Esophagus squamous epithelium (tissue), 5 donors: ENCODE measurements at regions not wholly inside any gene's neighbourhood (a gene's known extent, or its start where the extent isn't known, plus 50 kb on each side); places are given as distances from the start of the nearest gene placed in this dataset.

Source experiments
- DNase-seq: peaks from one replicate; lab custom pipeline; 2025; lab: John Stamatoyannopoulos, UW
- H3K27ac ChIP-seq, 4 donors: fragments of 200-600 bp; sonication (generic); one replicate each; pipeline ENCODE4 v1.5.1; 2016 to 2019; ENCODE audit warnings: mild to moderate bottlenecking in 1 of 4
- H3K27me3 ChIP-seq, 4 donors: fragments of 200-600 bp; sonication (generic); 1 replicate in 3 of 4; 2 replicates in 1 of 4; pipeline versions ENCODE4 v1.5.1 to v1.6.0; 2017 to 2021; ENCODE audit warnings: antibody characterized with exemption in 1 of 4
- H3K36me3 ChIP-seq, 3 donors: fragments of 200-600 bp; sonication (generic); one replicate each; pipeline ENCODE4 v1.5.1; 2016 to 2019
- H3K4me1 ChIP-seq, 3 donors: fragments of 200-600 bp; sonication (generic); one replicate each; pipeline ENCODE4 v1.5.1; 2017 to 2019
- H3K4me3 ChIP-seq, 4 donors: fragments of 200-600 bp; sonication (generic); 1 replicate in 3 of 4; 2 replicates in 1 of 4; pipeline ENCODE4 v1.5.1; 2016 to 2019; ENCODE audit warnings: mild to moderate bottlenecking in 2 of 4, moderate library complexity in 1 of 4
- H3K9me3 ChIP-seq, 3 donors: fragments of 200-600 bp; sonication (generic); one replicate each; pipeline ENCODE4 v1.5.1; 2016 to 2019
- CTCF ChIP-seq, 6 experiments: fragments of 450-650 bp in 4 of 6; fragments of 200-600 bp in 2 of 6; sonication (generic) in 2 of 6; IDR thresholded peaks; one replicate each; pipeline ENCODE4 v1.5.1; 2016 to 2019; ENCODE audit warnings: antibody characterized with exemption in 6 of 6, mild to moderate bottlenecking in 4 of 6, moderate library complexity in 4 of 6
- POLR2A ChIP-seq, 4 donors: fragments of 450-650 bp; IDR thresholded peaks; one replicate each; pipeline ENCODE4 v1.6.1; 2017; ENCODE audit warnings: antibody characterized with exemption in 4 of 4, mild to moderate bottlenecking in 4 of 4, moderate library complexity in 3 of 4
- WGBS, 2 donors: methylation state at CpG; one replicate each; pipeline ENCODE4 v1.1.5; 2018; 5-methylcytosine and 5-hydroxymethylcytosine counted together
- intact Hi-C: fragments of 100-400 bp; cut with DNase I; formaldehyde crosslinking; loops from one replicate; pipeline ENCODE4 v1.15.0; 2022
- donor health status: DM: yes; HTN: yes; CAD: no.

- Histone ChIP-seq H3K36me3 (no peaks in the 10 kb centered on the region), H3K27ac (no peak overlapping the region), H3K4me1 (no peaks in the 10 kb centered on the region), H3K9me3 (no peaks in the 10 kb centered on the region), H3K4me3 (no peak overlapping the region), H3K27me3 (no peaks in the 10 kb centered on the region)
- intact Hi-C loops = no loop called here
- no peak for DNase-seq
- TF ChIP-seq POLR2A (IDR thresholded peaks at IDR 0.05) = no peak
- no peak for TF ChIP-seq CTCF (IDR thresholded peaks at IDR 0.05)
Measured at GRCh38 chr2:126568734-126569133, 87.2 kb upstream of the GYPC start.

GRCh38 chr2:126571403-126571802, 84.6 kb upstream of the GYPC start:
- Histone ChIP-seq H3K4me1 (no peaks in the 10 kb centered on the region), H3K4me3 (no peak overlapping the region), H3K27me3 (no peaks in the 10 kb centered on the region), H3K36me3 (no peaks in the 10 kb centered on the region), H3K27ac (no peak overlapping the region), H3K9me3 (no peaks in the 10 kb centered on the region)
- TF ChIP-seq POLR2A (IDR thresholded peaks at IDR 0.05) = no peak
- 53 to 62% methylated on average over 2 to 3 of the region's 3 CpGs for WGBS, 2 donors
- intact Hi-C loops = no loop called here
- no peak for DNase-seq

- no peaks in the 10 kb centered on the region for H3K27me3 ChIP-seq
- WGBS, 2 donors = 25 to 60% methylated on average over 1 of the region's 1 CpG
- no peak for DNase-seq
- no peak overlapping the region for H3K4me3 ChIP-seq
- H3K9me3 ChIP-seq = no peaks in the 10 kb centered on the region
- no peaks in the 10 kb centered on the region for H3K4me1 ChIP-seq
- no peak for TF ChIP-seq POLR2A (IDR thresholded peaks at IDR 0.05)
- no peak for TF ChIP-seq CTCF (IDR thresholded peaks at IDR 0.05)
- intact Hi-C loops = no loop called here
- no peaks in the 10 kb centered on the region for H3K36me3 ChIP-seq
- H3K27ac ChIP-seq = no peak overlapping the region
Measured at GRCh38 chr2:126575631-126576030, 80.3 kb upstream of the GYPC start.

GRCh38 chr2:126579868-126580267, 76.1 kb upstream of the GYPC start:
- H3K36me3 ChIP-seq = no peaks in the 10 kb centered on the region
- 80 to 83% methylated on average over 9 of the region's 9 CpGs for WGBS, 2 donors
- no peak for TF ChIP-seq POLR2A (IDR thresholded peaks at IDR 0.05)
- no peak for TF ChIP-seq CTCF (IDR thresholded peaks at IDR 0.05)
- no peaks in the 10 kb centered on the region for H3K4me1 ChIP-seq
- H3K9me3 ChIP-seq = no peaks in the 10 kb centered on the region
- intact Hi-C loops = no loop called here
- no peaks in the 10 kb centered on the region for H3K27me3 ChIP-seq
- no peak for DNase-seq
- H3K4me3 ChIP-seq = no peak overlapping the region
- H3K27ac ChIP-seq = no peak overlapping the region

- Histone ChIP-seq H3K27ac (no peak overlapping the region), H3K4me3 (no peak overlapping the region), H3K36me3 (no peaks in the 10 kb centered on the region), H3K9me3 (no peaks in the 10 kb centered on the region), H3K4me1 (no peaks in the 10 kb centered on the region), H3K27me3 (no peaks in the 10 kb centered on the region)
- intact Hi-C loops = no loop called here
- WGBS, 2 donors = 69 to 77% methylated on average over 8 of the region's 8 CpGs
- no peak for TF ChIP-seq CTCF (IDR thresholded peaks at IDR 0.05)
- no peak for TF ChIP-seq POLR2A (IDR thresholded peaks at IDR 0.05)
- no peak for DNase-seq
Measured at GRCh38 chr2:126586317-126586716, 69.6 kb upstream of the GYPC start.

GRCh38 chr2:126599062-126599461, 56.9 kb upstream of the GYPC start:
- TF ChIP-seq CTCF (IDR thresholded peaks at IDR 0.05) (no peak), POLR2A (IDR thresholded peaks at IDR 0.05) (no peak)
- intact Hi-C loops = no loop called here
- H3K27ac ChIP-seq = no peak overlapping the region
- no peak for DNase-seq
- H3K27me3 ChIP-seq = no peaks in the 10 kb centered on the region
- WGBS, 2 donors = 81 to 92% methylated on average over 2 of the region's 2 CpGs
- H3K36me3 ChIP-seq = no peaks in the 10 kb centered on the region
- H3K4me3 ChIP-seq = no peak overlapping the region
- peaks cover 0 to 3% (median 0%) of the 10 kb centered on the region in 3 donors for H3K9me3 ChIP-seq
- H3K4me1 ChIP-seq = no peaks in the 10 kb centered on the region
